ENCODE measurements at regions not wholly inside any gene's neighbourhood (a gene's known extent, or its start where the extent isn't known, plus 50 kb on each side); places are given as distances from the start of the nearest gene placed in this dataset.
"Not testable (repeated sequence)": the region's sequence is repeated elsewhere in the genome, so short reads cannot be mapped to it uniquely, and the experiment has no call there.

DNA sequence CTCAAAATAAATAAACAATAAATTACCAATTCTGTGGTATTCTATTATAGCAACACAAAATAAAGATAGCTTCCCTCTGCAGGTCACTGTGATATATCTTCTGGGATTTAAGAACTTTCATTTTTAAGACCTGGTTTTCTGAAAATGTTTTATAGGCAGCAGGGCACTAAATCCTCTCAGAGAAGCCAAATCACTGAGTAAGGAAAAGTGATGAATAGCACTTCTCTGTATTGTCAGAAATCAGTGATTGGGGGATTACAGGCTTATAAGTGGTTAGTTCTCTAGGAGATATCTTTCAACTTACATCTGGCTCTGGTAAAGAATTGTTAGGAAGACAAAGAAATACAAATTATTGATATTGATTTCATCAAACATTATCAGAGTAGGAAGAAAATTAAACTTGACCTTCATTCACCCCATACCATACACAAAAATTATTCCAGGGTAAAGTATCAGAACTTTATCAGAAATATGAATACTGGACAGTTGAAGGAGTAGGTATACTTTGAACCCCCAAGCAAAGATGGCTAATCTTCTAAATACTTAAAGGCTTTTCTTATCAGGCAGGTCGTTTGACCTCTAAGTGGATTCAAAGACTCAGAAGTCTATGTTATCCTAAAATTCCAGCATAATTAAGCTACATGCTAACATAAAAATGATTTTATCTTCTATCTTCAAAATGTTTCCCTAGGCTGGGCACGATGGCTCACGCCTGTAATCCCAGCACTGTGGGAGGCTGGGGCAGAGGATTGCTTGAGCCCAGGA, 81.6 kb upstream of the USP9X start:
- DNase-seq (ENCODE audit: low read depth, low spot score): no peak
- in situ Hi-C loops (cut with HindIII; ENCODE audit: low pct_unique_long_range_greater_than_20kb, low sequenced_read_pairs): no loop called here

GRCh38 chrX:41005445-41005992, 79.7 kb upstream of the USP9X start:
- in situ Hi-C loops (cut with HindIII; ENCODE audit: low pct_unique_long_range_greater_than_20kb, low sequenced_read_pairs): no loop called here
- no peak for DNase-seq (ENCODE audit: low read depth, low spot score)

- DNase-seq (ENCODE audit: low read depth, low spot score): peak; percentile 18
Observed at GRCh38 chrX:41009850-41010846, 75.1 kb upstream of the USP9X start.

DNA sequence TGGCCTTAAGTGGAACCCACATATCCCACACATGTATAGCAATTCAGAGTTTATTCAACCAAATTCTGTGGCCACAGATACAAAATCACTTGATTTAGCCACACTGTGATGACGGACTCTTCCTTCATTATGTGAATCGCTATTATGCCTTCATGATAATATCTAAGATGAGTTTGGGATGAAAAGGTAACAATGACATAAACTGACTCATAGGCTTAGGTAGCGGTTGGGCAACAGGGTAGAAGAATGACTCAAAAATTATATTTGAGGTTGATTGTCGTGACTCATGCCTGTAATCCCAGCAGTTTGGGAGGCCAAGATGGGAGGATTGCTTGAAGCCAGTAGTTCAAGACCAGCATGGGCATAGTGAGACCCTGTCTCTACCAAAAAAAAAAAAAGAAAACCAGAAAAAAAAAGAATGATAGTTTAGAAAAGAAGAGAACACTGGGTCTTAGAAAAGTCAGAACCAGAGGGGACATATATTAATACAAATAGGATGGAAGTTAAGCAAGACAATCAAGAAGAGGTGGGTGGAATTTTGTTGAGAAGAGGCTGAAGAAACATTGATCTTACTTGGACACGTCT, 70.4 kb upstream of the USP9X start:
- in situ Hi-C loops (cut with HindIII; ENCODE audit: low pct_unique_long_range_greater_than_20kb, low sequenced_read_pairs): no loop called here
- no peak for DNase-seq (ENCODE audit: low read depth, low spot score)

More at GRCh38 chrX:41009850-41010846, 75.1 kb upstream of the USP9X start:
- in situ Hi-C loops (cut with HindIII; ENCODE audit: low pct_unique_long_range_greater_than_20kb, low sequenced_read_pairs): no loop called here

- in situ Hi-C loops (cut with HindIII; ENCODE audit: low pct_unique_long_range_greater_than_20kb, low sequenced_read_pairs); DNase-seq (ENCODE audit: low read depth, low spot score): not testable (repeated sequence)
Observed at GRCh38 chrX:41017785-41018184, 67.5 kb upstream of the USP9X start.

DNA sequence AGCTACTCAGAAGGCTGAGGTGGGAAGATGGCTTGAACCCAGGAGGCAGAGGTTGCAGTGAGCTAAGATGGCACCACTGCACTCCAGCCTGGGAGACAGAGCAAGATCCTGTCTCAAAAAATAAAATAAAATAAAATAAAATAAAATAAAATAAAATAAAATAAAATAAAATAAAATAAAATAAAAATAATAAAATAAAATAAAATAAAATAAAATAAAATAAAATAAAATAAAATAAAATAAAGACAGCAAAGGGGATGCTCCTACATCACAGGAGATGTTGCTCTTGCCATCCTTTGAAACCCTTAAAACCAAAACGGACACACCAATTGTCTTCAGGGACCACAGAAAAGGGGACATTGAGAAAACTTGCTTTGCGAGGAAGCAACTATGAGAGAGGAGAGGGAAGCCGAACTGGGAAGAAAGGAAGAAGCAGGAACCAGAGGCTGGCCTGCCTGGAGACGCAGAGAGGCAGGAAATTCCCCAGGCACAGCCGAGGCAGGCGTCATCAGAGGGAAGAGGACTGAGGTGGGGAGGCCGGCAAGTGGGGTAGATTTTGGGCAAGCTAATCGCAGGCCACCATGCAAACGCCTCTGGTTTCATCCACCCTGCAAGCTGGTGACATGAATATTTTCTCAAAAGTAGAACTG, 66.7 kb upstream of the USP9X start:
- DNase-seq (ENCODE audit: low read depth, low spot score); in situ Hi-C loops (cut with HindIII; ENCODE audit: low pct_unique_long_range_greater_than_20kb, low sequenced_read_pairs): not testable (repeated sequence)

DNA sequence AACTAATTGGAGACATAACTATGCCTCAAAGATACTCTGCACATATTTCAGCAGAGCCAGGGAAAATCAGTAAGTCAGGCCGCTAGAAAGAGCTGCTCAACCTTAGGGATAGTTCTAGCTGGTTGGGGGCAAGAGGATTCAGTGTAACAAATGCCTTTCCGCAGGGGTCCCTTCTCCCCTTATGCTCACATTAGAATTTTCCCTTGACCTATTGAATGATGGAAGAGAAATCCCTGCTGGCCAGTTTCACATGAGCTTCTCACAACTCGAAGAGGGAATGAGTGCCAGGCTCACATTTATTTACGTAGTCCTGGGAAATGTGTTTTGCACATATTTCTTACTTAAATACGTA, 66.2 kb upstream of the USP9X start:
- in situ Hi-C loops (cut with HindIII; ENCODE audit: low pct_unique_long_range_greater_than_20kb, low sequenced_read_pairs): no loop called here
- DNase-seq (ENCODE audit: low read depth, low spot score): no peak

- DNase-seq (ENCODE audit: low read depth, low spot score): peak; percentile 50
- in situ Hi-C loops (cut with HindIII; ENCODE audit: low pct_unique_long_range_greater_than_20kb, low sequenced_read_pairs): loop anchor here (10.0 kb wide), 1 partner anchor 82 kb away; no protein-coding TSS in a partner anchor
Observed at GRCh38 chrX:41022566-41022965, 62.7 kb upstream of the USP9X start.

DNA sequence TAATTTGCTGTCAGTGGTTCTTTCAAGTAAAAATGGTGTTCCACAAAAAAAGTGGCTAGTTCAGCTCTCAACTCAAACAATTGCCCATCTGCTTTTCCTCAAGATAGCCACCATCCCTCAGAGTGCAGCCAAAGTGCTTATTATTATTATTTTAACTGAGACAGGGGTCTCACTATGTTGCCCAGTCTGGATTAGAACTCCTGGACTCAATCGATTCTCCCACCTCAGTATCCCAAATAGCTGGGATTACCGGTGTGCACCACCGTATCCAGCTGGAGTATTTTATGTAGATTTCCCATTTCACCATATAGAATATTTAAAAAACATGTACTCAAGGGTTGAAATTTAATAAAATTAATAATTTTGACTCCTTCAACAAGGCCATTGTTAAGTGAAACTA, 62.1 kb upstream of the USP9X start:
- DNase-seq (ENCODE audit: low read depth, low spot score): no peak
- in situ Hi-C loops (cut with HindIII; ENCODE audit: low pct_unique_long_range_greater_than_20kb, low sequenced_read_pairs): loop anchor here (10.0 kb wide), 1 partner anchor 82 kb away; no protein-coding TSS in a partner anchor

- DNase-seq (ENCODE audit: low read depth, low spot score): peak; percentile 20
- in situ Hi-C loops (cut with HindIII; ENCODE audit: low pct_unique_long_range_greater_than_20kb, low sequenced_read_pairs): loop anchor here (10.0 kb wide), 1 partner anchor 80 kb away; no protein-coding TSS in a partner anchor
Observed at GRCh38 chrX:41024335-41024734, 60.9 kb upstream of the USP9X start.

- no peak for DNase-seq (ENCODE audit: low read depth, low spot score)
Observed at GRCh38 chrX:41024755-41025154, 60.5 kb upstream of the USP9X start.

GRCh38 chrX:41025926-41026701, 59.1 kb upstream of the USP9X start:
- in situ Hi-C loops (cut with HindIII; ENCODE audit: low pct_unique_long_range_greater_than_20kb, low sequenced_read_pairs): loop anchor here (10.0 kb wide), 1 partner anchor 79 kb away; no protein-coding TSS in a partner anchor
- DNase-seq (ENCODE audit: low read depth, low spot score): no peak

More at GRCh38 chrX:41024755-41025154, 60.5 kb upstream of the USP9X start:
- in situ Hi-C loops (cut with HindIII; ENCODE audit: low pct_unique_long_range_greater_than_20kb, low sequenced_read_pairs): loop anchor here (10.0 kb wide), 1 partner anchor 80 kb away; no protein-coding TSS in a partner anchor

GRCh38 chrX:41026702-41027078, 58.6 kb upstream of the USP9X start:
- no peak for DNase-seq (ENCODE audit: low read depth, low spot score)
- in situ Hi-C loops (cut with HindIII; ENCODE audit: low pct_unique_long_range_greater_than_20kb, low sequenced_read_pairs): loop anchor here (10.0 kb wide), 1 partner anchor 78 kb away; no protein-coding TSS in a partner anchor

- in situ Hi-C loops (cut with HindIII; ENCODE audit: low pct_unique_long_range_greater_than_20kb, low sequenced_read_pairs): loop anchor here (10.0 kb wide), 1 partner anchor 75 kb away; no protein-coding TSS in a partner anchor
- DNase-seq (ENCODE audit: low read depth, low spot score): peak; percentile 50
Observed at GRCh38 chrX:41029332-41029731, 55.9 kb upstream of the USP9X start.

DNA sequence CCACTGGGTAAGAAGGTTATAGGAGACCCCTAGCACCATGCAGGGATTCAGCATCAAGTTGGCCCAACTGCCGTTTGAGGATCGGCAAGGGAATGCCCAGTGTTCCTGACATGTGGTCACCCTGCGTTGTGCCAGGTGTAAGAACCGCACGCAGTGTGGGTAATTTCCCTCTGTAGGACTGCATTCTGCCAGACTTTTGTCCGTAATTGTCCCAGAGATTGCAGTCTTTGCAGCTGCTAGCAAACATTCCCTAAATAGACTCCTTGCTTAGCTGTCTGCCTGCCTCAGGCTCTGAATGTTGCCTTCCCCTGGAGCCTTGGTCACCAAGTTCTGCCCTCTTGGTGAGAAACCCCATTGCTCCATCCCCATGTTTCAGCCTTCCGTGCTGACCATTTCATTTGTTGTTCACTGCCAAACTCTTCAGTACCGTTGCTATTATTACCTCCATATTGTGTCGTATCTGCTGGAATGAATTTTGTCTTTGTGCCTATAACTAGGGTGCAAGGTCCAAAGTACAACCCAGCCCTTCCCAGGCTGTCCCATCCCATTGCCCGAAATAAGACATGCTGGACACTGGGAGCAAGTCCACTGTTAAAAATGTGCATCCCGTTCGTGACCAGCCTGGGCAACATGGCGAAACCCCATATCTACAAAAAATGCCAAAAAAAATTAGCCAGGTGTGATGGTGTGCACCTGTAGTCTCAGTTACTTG, 53.8 kb upstream of the USP9X start:
- DNase-seq (ENCODE audit: low read depth, low spot score): no peak
- in situ Hi-C loops (cut with HindIII; ENCODE audit: low pct_unique_long_range_greater_than_20kb, low sequenced_read_pairs): no loop called here

DNA sequence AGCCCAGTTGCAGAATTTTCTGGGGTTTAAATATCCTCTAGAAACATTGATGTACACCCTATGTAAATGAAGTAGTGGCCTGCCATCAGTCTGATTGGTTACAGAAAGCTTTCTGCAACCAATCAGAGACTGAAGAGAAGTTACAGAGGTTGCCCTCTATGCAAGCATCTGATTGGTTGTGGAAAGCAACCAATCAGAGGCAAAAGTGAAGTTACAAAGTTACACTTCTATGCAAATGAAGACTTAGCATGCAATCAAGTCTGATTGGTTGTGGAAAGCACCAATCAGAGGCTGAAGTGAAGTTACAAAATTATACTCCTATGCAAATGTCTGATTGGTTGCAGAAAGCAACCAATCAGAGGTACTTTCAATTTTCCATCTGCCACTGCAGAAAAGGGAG, 51.9 kb upstream of the USP9X start:
- DNase-seq (ENCODE audit: low read depth, low spot score): peak; percentile 15
- in situ Hi-C loops (cut with HindIII; ENCODE audit: low pct_unique_long_range_greater_than_20kb, low sequenced_read_pairs): no loop called here

Measured in SK-MEL-5 (cell line).